BE2C (cell line): ENCODE measurements at regions not wholly inside any gene's neighbourhood (a gene's known extent, or its start where the extent isn't known, plus 50 kb on each side); places are given as distances from the start of the nearest gene placed in this dataset.

ENCODE experiments used
- DNase-seq: peaks from one replicate; pipeline ENCODE4 v3.0.0-alpha.2; 2020
- H3K27me3 ChIP-seq: fragments of 250-450 bp; sonication (Bioruptor Pico); 2 replicates; pipeline ENCODE4 v1.5.1; 2020; ENCODE audit warnings: mild to moderate bottlenecking
- H3K36me3 ChIP-seq: fragments of 250-450 bp; sonication (Bioruptor Pico); 2 replicates; pipeline ENCODE4 v1.5.1; 2020; ENCODE audit warnings: mild to moderate bottlenecking
- H3K4me1 ChIP-seq: fragments of 250-450 bp; sonication (Bioruptor Pico); 2 replicates; pipeline ENCODE4 v1.5.1; 2020
- H3K4me3 ChIP-seq: 2 replicates; pipeline ENCODE4 v1.5.1; 2011; ENCODE audit warnings: low read depth, low read length
- H3K9me3 ChIP-seq: fragments of 250-450 bp; sonication (Bioruptor Pico); 2 replicates; pipeline ENCODE4 v1.5.1; 2020
- TF ChIP-seq, protein P1 (sequence below): IDR thresholded peaks from 2 replicates; pipeline ENCODE4 v1.5.1; 2012; ENCODE audit warnings: mild to moderate bottlenecking, low read depth, low read length

DNA sequence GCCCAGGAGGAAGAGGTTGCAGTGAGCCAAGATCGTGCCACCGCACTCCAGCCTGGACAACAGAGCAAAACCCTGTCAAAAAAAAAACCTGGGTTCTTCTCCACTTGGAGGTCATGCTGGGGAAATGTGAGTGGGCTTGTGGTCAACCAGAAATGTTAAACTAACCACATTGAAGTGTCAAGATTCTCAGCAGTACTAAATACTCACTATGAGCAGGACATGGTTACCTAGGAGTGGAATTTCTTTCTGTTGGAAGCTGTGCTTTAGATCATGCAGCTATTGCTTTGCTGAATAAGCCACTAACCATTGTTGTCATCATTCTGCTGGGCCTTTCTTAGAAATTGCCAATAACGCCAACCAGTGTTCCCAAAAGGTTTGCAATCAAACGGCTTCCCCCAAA, 253.3 kb upstream of the TSHZ3 start:
- Histone ChIP-seq H3K4me1 (no peaks in the 10 kb centered on the region), H3K36me3 (no peaks in the 10 kb centered on the region), H3K9me3 (no peaks in the 10 kb centered on the region), H3K27me3 (no peaks in the 10 kb centered on the region), H3K4me3 (no peak overlapping the region)
- TF ChIP-seq, protein P1, sequence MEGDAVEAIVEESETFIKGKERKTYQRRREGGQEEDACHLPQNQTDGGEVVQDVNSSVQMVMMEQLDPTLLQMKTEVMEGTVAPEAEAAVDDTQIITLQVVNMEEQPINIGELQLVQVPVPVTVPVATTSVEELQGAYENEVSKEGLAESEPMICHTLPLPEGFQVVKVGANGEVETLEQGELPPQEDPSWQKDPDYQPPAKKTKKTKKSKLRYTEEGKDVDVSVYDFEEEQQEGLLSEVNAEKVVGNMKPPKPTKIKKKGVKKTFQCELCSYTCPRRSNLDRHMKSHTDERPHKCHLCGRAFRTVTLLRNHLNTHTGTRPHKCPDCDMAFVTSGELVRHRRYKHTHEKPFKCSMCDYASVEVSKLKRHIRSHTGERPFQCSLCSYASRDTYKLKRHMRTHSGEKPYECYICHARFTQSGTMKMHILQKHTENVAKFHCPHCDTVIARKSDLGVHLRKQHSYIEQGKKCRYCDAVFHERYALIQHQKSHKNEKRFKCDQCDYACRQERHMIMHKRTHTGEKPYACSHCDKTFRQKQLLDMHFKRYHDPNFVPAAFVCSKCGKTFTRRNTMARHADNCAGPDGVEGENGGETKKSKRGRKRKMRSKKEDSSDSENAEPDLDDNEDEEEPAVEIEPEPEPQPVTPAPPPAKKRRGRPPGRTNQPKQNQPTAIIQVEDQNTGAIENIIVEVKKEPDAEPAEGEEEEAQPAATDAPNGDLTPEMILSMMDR, result no peak
- DNase-seq, result no peak

DNA sequence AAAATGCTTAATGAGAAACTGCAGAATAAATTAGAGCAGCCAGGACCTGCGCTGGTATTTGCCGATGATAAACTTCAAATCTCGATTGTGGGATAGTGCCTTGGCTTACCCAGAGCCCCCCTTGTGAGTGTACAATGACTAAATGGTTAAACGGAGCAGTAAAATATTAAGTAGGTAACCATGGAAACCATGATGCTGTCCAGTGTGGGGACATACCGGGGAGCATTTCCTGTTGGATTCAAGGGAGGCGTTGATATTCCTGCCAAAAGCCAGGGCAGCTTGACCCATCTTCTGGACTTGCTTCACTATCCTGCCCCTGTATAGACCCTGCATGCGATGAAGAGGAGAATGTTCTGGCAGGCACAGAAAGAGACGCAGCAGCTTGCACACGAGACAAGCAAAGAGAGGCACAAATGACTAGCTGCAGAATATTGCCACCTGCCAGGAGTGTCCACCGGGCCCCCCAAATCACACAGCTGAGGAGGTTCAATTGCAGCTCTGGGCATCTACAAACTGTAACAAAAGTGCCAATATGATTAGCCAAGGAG, 255.3 kb upstream of the TSHZ3 start:
- DNase-seq, result no peak
- Histone ChIP-seq H3K36me3 (no peaks in the 10 kb centered on the region), H3K4me3 (no peak overlapping the region), H3K4me1 (no peaks in the 10 kb centered on the region), H3K9me3 (no peaks in the 10 kb centered on the region), H3K27me3 (no peaks in the 10 kb centered on the region)
- TF ChIP-seq, protein P1, result no peak

DNA sequence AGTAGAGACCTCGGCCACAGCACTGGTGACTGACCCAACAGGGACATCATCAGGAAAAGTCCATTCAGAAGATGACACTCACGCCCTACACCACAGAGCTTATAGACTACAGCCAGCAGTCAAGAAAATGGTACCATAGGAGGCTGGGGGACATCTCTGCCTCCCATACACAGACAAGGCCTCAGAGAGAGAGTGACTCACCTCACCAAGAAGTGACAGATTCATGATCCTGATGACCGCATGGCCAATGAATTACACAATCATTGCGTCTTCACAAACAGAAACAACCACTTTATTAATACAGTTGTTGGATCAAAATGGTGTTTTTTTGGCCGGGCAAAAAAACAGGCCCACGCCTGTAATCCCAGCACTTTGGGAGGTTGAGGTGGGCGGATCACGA, 260.8 kb upstream of the TSHZ3 start:
- DNase-seq, result no peak
- TF ChIP-seq, protein P1, result no peak
- H3K27me3 ChIP-seq, result no peaks in the 10 kb centered on the region
- no peaks in the 10 kb centered on the region for H3K4me1 ChIP-seq
- H3K9me3 ChIP-seq, result no peaks in the 10 kb centered on the region
- no peaks in the 10 kb centered on the region for H3K36me3 ChIP-seq
- no peak overlapping the region for H3K4me3 ChIP-seq

DNA sequence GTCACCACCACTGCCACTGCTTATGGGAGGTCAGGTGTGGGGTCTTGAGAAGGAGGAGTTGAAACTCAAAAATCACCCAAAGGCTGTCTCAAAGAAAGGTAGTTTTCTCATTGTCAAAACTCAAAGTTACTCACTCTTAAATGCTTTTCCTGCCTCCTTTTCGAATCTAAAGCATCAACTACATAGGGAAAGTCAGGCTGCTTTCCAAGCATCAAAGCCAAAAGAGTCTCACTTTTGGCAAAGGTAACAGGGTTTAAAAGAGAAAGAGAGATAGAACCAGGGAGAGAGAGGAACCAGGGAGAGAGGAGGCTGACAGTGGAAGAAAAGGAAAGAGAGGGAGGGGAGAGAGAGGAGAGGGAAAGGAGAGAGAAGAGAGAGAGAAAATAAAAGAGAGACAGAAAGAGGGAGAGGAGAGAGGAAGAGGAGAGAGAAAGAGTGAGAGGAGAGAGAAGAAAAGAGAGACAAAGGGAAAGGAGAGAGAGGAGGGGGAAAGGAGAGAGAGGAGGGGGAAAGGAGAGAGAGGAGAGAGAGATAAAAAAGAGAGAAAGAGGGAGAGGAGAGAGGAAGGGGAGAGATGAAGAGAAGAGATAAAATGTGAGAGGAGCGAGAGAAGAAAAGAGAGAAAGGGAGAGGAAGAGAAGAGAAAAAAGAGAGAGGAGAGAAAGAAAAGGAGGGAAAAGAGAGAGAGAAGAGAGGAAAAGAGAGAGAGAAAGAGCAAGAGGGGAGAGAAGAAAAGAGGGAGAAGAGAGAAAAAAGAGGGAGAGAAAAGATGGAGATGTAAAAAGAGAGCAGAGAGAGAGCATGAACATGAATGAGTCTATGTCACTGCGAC, 262.0 kb upstream of the TSHZ3 start:
- H3K36me3 ChIP-seq, result no peaks in the 10 kb centered on the region
- H3K27me3 ChIP-seq, result no peaks in the 10 kb centered on the region
- DNase-seq, result no peak
- H3K4me1 ChIP-seq, result no peaks in the 10 kb centered on the region
- no peaks in the 10 kb centered on the region; the same call in 1 of the 2 replicates for H3K9me3 ChIP-seq
- TF ChIP-seq, protein P1, result no peak
- no peak overlapping the region for H3K4me3 ChIP-seq

DNA sequence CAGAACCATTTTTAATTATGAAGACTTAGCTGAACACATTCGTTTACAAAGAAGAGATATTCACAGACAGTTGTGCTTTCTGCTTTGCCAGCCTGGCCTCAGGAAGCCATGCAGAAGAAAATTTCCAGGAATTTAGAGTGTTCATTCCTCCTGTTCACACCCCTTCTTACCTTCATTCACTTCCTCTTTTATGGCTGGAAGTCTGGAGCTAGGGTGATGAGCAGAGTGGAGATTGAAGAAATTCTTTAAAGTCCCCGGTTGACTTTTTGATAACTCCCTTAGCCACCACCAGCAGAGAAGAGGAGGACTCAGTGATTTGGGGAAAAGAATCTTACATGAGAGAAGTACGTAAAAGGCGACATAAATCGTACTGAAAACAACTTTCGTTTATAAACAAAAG, 263.6 kb upstream of the TSHZ3 start:
- no peaks in the 10 kb centered on the region; the same call in 1 of the 2 replicates for H3K9me3 ChIP-seq
- no peak for DNase-seq
- no peaks in the 10 kb centered on the region for H3K27me3 ChIP-seq
- no peaks in the 10 kb centered on the region for H3K4me1 ChIP-seq
- H3K36me3 ChIP-seq, result no peaks in the 10 kb centered on the region
- no peak overlapping the region for H3K4me3 ChIP-seq
- TF ChIP-seq, protein P1, result no peak

DNA sequence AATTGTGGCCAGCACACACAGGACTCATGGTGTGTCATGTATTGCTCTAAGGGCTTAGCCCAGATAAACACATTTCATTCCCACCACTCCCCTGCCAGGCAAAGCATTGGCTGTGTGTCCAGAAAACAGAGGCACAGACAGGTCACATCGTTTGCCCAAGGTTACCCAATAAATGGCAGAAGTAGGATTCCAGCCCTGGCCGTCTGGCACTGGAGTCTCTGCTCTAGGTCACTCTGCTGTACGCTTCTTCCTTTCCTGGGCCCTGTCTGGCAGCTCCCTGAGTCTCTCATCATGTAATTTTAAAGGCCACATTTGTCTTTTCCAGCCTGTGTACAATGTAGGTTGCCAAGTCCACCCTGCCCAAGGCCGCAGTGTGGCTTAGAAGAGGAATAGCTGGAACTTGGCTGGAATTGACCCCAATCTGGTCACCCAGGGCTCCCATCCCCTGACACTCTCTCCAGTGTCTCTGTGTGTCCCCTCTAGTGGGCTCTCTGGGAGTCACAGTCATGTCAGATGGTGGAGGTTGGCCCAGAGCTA, 264.5 kb upstream of the TSHZ3 start:
- DNase-seq, result no peak
- TF ChIP-seq, protein P1, result no peak
- Histone ChIP-seq H3K36me3 (no peaks in the 10 kb centered on the region), H3K27me3 (no peaks in the 10 kb centered on the region), H3K4me1 (no peaks in the 10 kb centered on the region), H3K4me3 (no peak overlapping the region), H3K9me3 (no peaks in the 10 kb centered on the region; the same call in 1 of the 2 replicates)
